SU-DHL-6 (cell line): ENCODE measurements at regions not wholly inside any gene's neighbourhood (a gene's known extent, or its start where the extent isn't known, plus 50 kb on each side); places are given as distances from the start of the nearest gene placed in this dataset.

Experiments used
- CTCF ChIP-seq: fragments of 200-600 bp; sonication (generic); IDR thresholded peaks from one replicate; pipeline ENCODE4 v1.5.1; 2017; ENCODE audit warnings: antibody characterized with exemption, mild to moderate bottlenecking, low read length, moderate library complexity; ENCODE audit not compliant: insufficient read depth, poor library complexity, severe bottlenecking
- EZH2phosphoT487 ChIP-seq: fragments of 200-600 bp; sonication (generic), shearing (Covaris generic); conservative IDR thresholded peaks from 2 replicates; pipeline ENCODE4 v1.6.1; 2018; ENCODE audit warnings: mild to moderate bottlenecking, antibody characterized with exemption, low read length, moderate library complexity, mixed read lengths

DNA sequence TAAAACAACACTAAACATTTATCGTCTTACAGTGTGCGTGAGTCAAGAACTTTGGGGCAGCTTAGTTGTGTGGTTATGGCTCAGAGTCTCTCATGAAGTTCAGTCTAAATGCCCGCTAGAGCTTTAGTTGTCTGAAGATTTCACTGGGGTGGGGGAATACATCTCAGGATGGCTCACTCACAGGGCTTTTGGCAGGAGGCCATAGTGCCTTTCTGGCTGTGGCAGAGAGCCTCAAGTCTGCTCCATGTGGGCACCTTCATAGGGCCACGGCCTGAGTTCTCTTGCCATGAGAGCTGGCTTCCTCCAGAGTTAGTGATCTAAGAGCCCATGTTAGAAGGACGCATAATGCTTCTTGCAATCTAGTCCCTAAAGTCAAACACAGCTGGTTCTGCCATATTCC is 258.8 kb upstream of the NUDT12 start:
- TF ChIP-seq CTCF: no peak
- TF ChIP-seq EZH2phosphoT487: no peak
